A549 (cell line): ENCODE measurements at regions not wholly inside any gene's neighbourhood (a gene's known extent, or its start where the extent isn't known, plus 50 kb on each side); places are given as distances from the start of the nearest gene placed in this dataset.
"Not testable (repeated sequence)": the region's sequence is repeated elsewhere in the genome, so short reads cannot be mapped to it uniquely, and the experiment has no call there.

Experiments
- ATAC-seq, 2 experiments: fragments of 200-7000 bp in 1 of 2; fragments of >200 bp in 1 of 2; cut with Nextera tagmentation in 1 of 2; cut with Tn5 transposase in 1 of 2; 3 replicates each; pipeline versions ENCODE4 v1.8.0 to v1.9.1; 2018 to 2020; ENCODE audit warnings: mild to moderate bottlenecking in 1 of 2, moderate library complexity in 1 of 2
- CTCF ChIA-PET: fragments of 300-600 bp; sonication (Branson Sonifier 250); formaldehyde crosslinking; extraction: SDS; loops from one replicate; lab custom pipeline; 2021; ENCODE audit warnings: antibody characterized with exemption, inconsistent platforms; lab: Yijun Ruan, JAX
- POLR2A ChIA-PET: fragments of 350-600 bp; formaldehyde crosslinking; extraction: SDS; loops from one replicate; lab custom pipeline; 2021; ENCODE audit warnings: antibody characterized with exemption, inconsistent platforms; lab: Yijun Ruan, JAX
- DNase-seq, 2 experiments: peaks; one replicate each; pipeline versions ENCODE4 v3.0.0 to v3.0.0-alpha.2; 2011 to 2016; ENCODE audit warnings: low read depth in 1 of 2, low spot score in 1 of 2
- FAIRE-seq: peaks from 2 replicates; lab custom pipeline; 2011; peaks lifted over from hg19 to GRCh38; lab: Jason Lieb, UNC
- H3K27ac ChIP-seq, 2 experiments: fragments of >200 bp; sonication (Bioruptor Twin); formaldehyde crosslinking; 3 replicates each; pipeline ENCODE4 v1.5.1; 2016 to 2017
- H3K4me1 ChIP-seq: fragments of >200 bp; sonication (Bioruptor Twin); formaldehyde crosslinking; 3 replicates; pipeline ENCODE4 v1.6.1; 2016
- H3K4me2 ChIP-seq: fragments of >200 bp; sonication (Bioruptor Twin); formaldehyde crosslinking; 3 replicates; pipeline ENCODE4 v1.6.1; 2016
- H3K4me3 ChIP-seq: fragments of >200 bp; sonication (Bioruptor Twin); formaldehyde crosslinking; 3 replicates; pipeline ENCODE4 v1.5.1; 2016
- H3K9me3 ChIP-seq: fragments of >200 bp; sonication (Bioruptor Twin); formaldehyde crosslinking; 3 replicates; pipeline ENCODE4 v1.6.1; 2016
- CTCF ChIP-seq: fragments of >200 bp; sonication (Bioruptor Twin); formaldehyde crosslinking; IDR thresholded peaks from 3 replicates; pipeline ENCODE4 v1.5.1; 2016
- FOXS1 ChIP-seq: fragments of 250-450 bp; sonication (Bioruptor Pico); IDR thresholded peaks from 2 replicates; pipeline ENCODE4 v1.5.0; 2020; ENCODE audit warnings: mild to moderate bottlenecking, moderate library complexity
- HDAC2 ChIP-seq: fragments of 200-600 bp; sonication (generic); IDR thresholded peaks from 2 replicates; pipeline ENCODE4 v1.6.1; 2016
- HOXA7 ChIP-seq: fragments of 250-450 bp; sonication (Bioruptor Pico); IDR thresholded peaks from 2 replicates; pipeline ENCODE4 v1.5.0; 2020; ENCODE audit warnings: mild to moderate bottlenecking, moderate library complexity
- NR3C1 ChIP-seq: fragments of >200 bp; sonication (Bioruptor Twin); formaldehyde crosslinking; IDR thresholded peaks from 3 replicates; pipeline ENCODE4 v1.6.1; 2017
- RAD21 ChIP-seq, 2 experiments: fragments of >200 bp in 1 of 2; sonication (Bioruptor Twin) in 1 of 2; formaldehyde crosslinking in 1 of 2; IDR thresholded peaks in 1 of 2; conservative IDR thresholded peaks in 1 of 2; 2 replicates in 1 of 2; 3 replicates in 1 of 2; pipeline ENCODE4 v1.6.1; 2012 to 2018; ENCODE audit warnings: inconsistent platforms in 1 of 2
- SMC3 ChIP-seq: fragments of >200 bp; sonication (Bioruptor Twin); formaldehyde crosslinking; IDR thresholded peaks from 3 replicates; pipeline ENCODE4 v1.6.1; 2018; ENCODE audit warnings: inconsistent platforms
- WGBS: methylation state at CpG from one replicate; pipeline ENCODE4 v1.1.6; 2017; ENCODE audit errors: missing lambda C conversion rate; 5-methylcytosine and 5-hydroxymethylcytosine counted together
- TF ChIP-seq, protein P1 (sequence below): IDR thresholded peaks from 2 replicates; pipeline ENCODE4 v1.6.1; 2012

DNA sequence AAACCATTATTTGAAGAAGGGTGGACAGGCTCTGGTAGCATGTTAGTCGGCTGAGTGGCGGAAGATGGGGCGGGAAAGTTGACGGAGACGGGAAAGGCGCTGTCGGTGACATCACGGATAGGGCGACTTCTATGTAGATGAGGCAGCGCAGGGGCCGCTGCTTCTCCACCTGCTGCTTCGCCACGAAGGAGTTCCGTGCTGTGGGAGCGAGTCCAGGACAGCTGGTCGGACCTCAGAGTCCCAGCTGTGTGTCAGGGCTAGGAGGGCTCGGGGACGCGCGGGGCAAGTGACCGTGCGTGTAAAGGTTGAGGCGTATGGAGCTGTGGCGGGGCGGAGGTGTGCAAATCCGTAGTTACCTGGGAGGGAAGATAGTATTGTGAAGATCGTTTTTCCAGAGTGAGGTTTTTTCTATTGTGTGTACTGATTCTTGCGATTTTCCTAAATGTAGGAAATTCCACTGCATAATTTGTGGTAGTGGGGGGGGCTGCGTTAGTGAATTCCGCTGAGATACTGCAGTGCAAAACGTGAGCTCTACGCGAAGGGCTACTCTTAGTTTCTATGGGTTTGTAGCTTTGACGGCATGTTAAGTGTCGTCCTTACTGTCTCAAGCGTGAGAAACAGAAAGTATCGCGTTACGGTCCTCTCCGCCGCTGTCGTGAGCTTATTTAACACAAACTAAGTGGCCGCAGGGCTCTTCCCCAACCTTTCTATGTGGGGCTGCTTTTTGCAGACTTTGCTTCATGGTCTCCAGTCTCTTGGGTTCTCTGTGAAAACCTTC lies 111.2 kb upstream of the NBPF11 start (continued):
- TF ChIP-seq HDAC2 = no peak
- TF ChIP-seq, protein P1, sequence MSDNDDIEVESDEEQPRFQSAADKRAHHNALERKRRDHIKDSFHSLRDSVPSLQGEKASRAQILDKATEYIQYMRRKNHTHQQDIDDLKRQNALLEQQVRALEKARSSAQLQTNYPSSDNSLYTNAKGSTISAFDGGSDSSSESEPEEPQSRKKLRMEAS = peak; percentile 53
- no peak for TF ChIP-seq NR3C1
- TF ChIP-seq FOXS1 = peak; percentile 84; the same call in 1 of the 2 replicates
- no peak for TF ChIP-seq CTCF
- peak; percentile 100 for TF ChIP-seq HOXA7

DNA sequence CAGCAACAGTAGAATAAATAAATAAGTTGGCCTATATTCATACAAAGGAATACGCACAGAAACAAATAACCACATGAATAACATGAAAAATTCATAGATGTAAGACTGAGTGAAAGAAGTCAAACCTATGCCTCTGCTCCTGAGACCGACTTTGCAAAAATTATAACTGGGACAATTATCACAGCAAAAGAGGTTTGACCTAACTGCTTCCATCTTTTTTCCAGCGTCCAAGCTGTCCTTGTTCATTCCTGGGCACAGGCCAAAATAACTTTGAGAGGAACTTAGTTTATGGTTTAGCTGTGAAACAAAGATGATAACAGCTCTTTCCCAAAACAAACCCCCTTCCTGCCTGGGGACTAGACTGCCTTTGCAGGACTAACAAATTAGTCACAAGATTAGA lies 109.6 kb upstream of the NBPF11 start:
- DNase-seq, H3K27ac ChIP-seq, ATAC-seq, H3K9me3 ChIP-seq, H3K4me2 ChIP-seq, H3K4me1 ChIP-seq, FAIRE-seq, H3K4me3 ChIP-seq, CTCF ChIA-PET: not testable (repeated sequence)
- 79% methylated on average over 3 of the region's 3 CpGs for WGBS
- POLR2A ChIA-PET = interaction anchor here (1.1 kb wide), 1 partner anchor 73 kb away, joined by 3 read pairs; no protein-coding TSS in a partner anchor

DNA sequence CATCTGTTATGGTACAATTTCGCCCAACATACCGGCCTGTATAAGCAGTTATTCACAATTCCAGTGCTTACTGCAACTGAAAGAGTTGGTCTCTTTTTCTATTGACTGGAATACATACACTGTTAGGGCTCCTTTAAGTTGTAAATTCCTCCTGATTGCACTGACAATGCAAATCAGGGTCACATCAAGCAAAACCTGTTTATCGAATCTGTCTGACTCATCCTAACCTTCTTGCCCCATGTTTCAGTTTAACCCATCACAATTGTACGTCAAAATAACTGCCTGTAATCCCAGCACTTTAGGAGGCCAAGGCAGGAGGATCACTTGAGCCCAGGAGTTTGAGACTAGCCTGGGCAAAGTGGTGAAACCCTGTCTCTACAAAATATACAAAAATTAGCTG lies 105.8 kb upstream of the NBPF11 start:
- DNase-seq, H3K27ac ChIP-seq: not testable (repeated sequence)

GRCh38 chr1:148254611-148255429 lies 102.7 kb upstream of the NBPF11 start:
- CTCF ChIA-PET, H3K4me1 ChIP-seq, FAIRE-seq, POLR2A ChIA-PET, H3K9me3 ChIP-seq: not testable (repeated sequence)
- Histone ChIP-seq H3K27ac (peak overlapping the region; percentile 56 to 67; a peak in 4 of 6 replicates), H3K4me2 (peak overlapping the region; percentile 70), H3K4me3 (0 out of 3 replicates have a peak overlapping the region, but pooled peaks have one; percentile 18)
- peak; percentile 40 to 46 for DNase-seq
- 23% methylated on average over 16 of the region's 16 CpGs for WGBS
- ATAC-seq = peak; percentile 96
- TF ChIP-seq CTCF (peak; percentile 61), RAD21 (conservative IDR thresholded peaks at IDR 0.05 in 1 of 2, IDR thresholded peaks at IDR 0.05 in 1 of 2) (peak; percentile 59 to 74), SMC3 (peak; percentile 81)

More for the DNA sequence above, 105.8 kb upstream of the NBPF11 start:
- H3K4me1 ChIP-seq, H3K4me2 ChIP-seq, CTCF ChIA-PET, H3K9me3 ChIP-seq, POLR2A ChIA-PET, H3K4me3 ChIP-seq, ATAC-seq, FAIRE-seq: not testable (repeated sequence)
- 57% methylated on average over 4 of the region's 4 CpGs for WGBS

DNA sequence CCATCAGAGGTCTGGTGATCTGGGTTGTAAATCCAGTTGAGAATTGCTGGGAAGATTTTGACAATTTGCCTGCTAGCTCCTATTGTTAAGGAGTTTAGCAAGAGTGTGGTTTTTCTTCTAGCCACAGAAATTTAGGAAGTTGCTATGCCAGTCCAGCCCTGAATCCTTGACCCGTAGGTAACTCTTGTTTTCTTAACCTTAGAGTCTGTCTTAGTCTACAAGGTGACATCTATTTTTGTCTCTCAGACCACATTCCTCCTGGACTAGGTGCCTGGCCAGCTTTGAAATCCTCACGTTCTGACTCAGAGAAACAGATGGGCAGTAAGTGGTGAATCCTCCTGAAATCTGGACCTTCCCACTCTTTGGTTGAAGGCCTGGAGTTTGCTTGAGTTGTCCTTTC lies 101.7 kb upstream of the NBPF11 start:
- H3K27ac ChIP-seq, DNase-seq, H3K4me3 ChIP-seq, FAIRE-seq, POLR2A ChIA-PET, H3K4me1 ChIP-seq, CTCF ChIA-PET, H3K9me3 ChIP-seq, H3K4me2 ChIP-seq: not testable (repeated sequence)
- 56% methylated on average over 2 of the region's 2 CpGs for WGBS
- peak in 1 of 2 experiments; percentile 40; a peak in 3 of 6 replicates for ATAC-seq

DNA sequence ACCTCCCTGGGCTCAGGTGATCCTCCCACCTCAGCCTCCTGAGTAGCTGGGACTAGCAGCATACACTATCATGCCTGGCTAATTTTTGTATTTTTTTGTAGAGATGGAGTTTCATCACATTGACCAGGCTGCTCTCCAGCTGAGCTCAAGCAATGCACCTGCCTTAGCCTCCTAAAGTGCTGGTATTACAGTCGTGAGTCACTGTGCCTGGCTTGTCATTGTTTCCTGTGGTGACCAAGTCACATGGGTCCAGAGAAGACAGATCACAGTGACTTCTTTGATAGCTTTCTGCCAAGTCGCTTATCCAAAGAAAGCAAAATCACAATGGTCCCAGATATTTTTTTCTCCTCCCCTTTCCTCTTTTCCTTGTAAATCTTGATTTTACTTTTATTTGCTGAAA lies 96.7 kb upstream of the NBPF11 start:
- CTCF ChIA-PET, H3K4me1 ChIP-seq, POLR2A ChIA-PET, H3K4me3 ChIP-seq, DNase-seq, H3K9me3 ChIP-seq, FAIRE-seq, H3K4me2 ChIP-seq, H3K27ac ChIP-seq, ATAC-seq: not testable (repeated sequence)
- 100% methylated on average over 1 of the region's 2 CpGs for WGBS

GRCh38 chr1:148246258-148246861 lies 94.3 kb upstream of the NBPF11 start:
- FAIRE-seq, CTCF ChIA-PET, ATAC-seq, POLR2A ChIA-PET, H3K4me2 ChIP-seq, DNase-seq, H3K4me3 ChIP-seq, H3K4me1 ChIP-seq, H3K27ac ChIP-seq, H3K9me3 ChIP-seq: not testable (repeated sequence)
- WGBS = 87% methylated on average over 19 of the region's 46 CpGs

DNA sequence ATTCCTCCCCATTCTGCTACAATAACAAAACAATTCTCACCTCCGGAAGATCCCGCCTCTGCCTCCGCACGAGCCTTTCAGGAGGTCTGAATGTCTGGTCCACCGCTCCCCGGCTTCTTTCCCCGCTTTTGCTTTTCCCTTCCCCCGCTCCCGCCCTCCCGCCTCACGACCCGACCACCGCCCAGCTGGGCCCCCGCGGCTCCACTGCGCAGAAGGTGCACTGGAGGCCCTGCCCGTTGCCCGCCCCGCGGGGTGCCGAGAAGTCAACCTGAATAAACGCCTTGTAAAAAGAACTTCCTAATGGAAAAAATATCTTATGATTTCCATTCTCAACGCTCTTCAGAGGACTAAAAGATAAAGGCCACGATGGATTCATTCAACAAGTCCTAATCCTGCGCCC lies 93.8 kb upstream of the NBPF11 start:
- H3K4me2 ChIP-seq, H3K9me3 ChIP-seq, H3K4me1 ChIP-seq, ATAC-seq, H3K27ac ChIP-seq, POLR2A ChIA-PET, FAIRE-seq, H3K4me3 ChIP-seq, DNase-seq, CTCF ChIA-PET: not testable (repeated sequence)
- 61% methylated on average over 4 of the region's 25 CpGs for WGBS
